ENCODE measurements at regions not wholly inside any gene's neighbourhood (a gene's known extent, or its start where the extent isn't known, plus 50 kb on each side); places are given as distances from the start of the nearest gene placed in this dataset.

GRCh38 chr15:70451821-70452653 is 311.3 kb downstream of the UACA start:
- Histone ChIP-seq H3K27me3 (replicated peaks; ENCODE audit: insufficient read depth) (no peaks in the 10 kb centered on the region), H3K9me3 (no peaks in the 10 kb centered on the region), H3K27ac (no peak overlapping the region), H3K4me3 (no peak overlapping the region), H3K4me1 (replicated peaks) (no peaks in the 10 kb centered on the region), H3K36me3 (no peaks in the 10 kb centered on the region)
- TF ChIP-seq POLR2AphosphoS5 (IDR thresholded peaks at IDR 0.05) = no peak
- no peak for TF ChIP-seq POLR2A (IDR thresholded peaks at IDR 0.05)
- no peak for TF ChIP-seq CTCF (IDR thresholded peaks at IDR 0.05)
- intact Hi-C loops (cut with DNase I) = no loop called here
- no peak for DNase-seq (ENCODE audit: low spot score)
- 88% methylated on average over 25 of the region's 26 CpGs for WGBS

- TF ChIP-seq POLR2A (IDR thresholded peaks at IDR 0.05) = no peak
- TF ChIP-seq POLR2AphosphoS5 (IDR thresholded peaks at IDR 0.05) = no peak
- TF ChIP-seq CTCF (IDR thresholded peaks at IDR 0.05) = no peak
- Histone ChIP-seq H3K36me3 (no peaks in the 10 kb centered on the region), H3K27ac (no peak overlapping the region), H3K27me3 (replicated peaks; ENCODE audit: insufficient read depth) (no peaks in the 10 kb centered on the region), H3K9me3 (no peaks in the 10 kb centered on the region), H3K4me1 (replicated peaks) (no peaks in the 10 kb centered on the region), H3K4me3 (no peak overlapping the region)
- intact Hi-C loops (cut with DNase I) = no loop called here
- WGBS = 89% methylated on average over 3 of the region's 3 CpGs
- DNase-seq (ENCODE audit: low spot score) = no peak
These were observed 313.3 kb downstream of the UACA start for GRCh38 chr15:70450142-70450443.

- no peaks in the 10 kb centered on the region for H3K36me3 ChIP-seq
- H3K27me3 ChIP-seq (replicated peaks; ENCODE audit: insufficient read depth) = no peaks in the 10 kb centered on the region
- TF ChIP-seq CTCF (IDR thresholded peaks at IDR 0.05) (no peak), POLR2AphosphoS5 (IDR thresholded peaks at IDR 0.05) (no peak), POLR2A (IDR thresholded peaks at IDR 0.05) (no peak)
- 98% methylated on average over 1 of the region's 1 CpG for WGBS
- H3K27ac ChIP-seq = no peak overlapping the region
- no peak for DNase-seq (ENCODE audit: low spot score)
- H3K4me1 ChIP-seq (replicated peaks) = no peaks in the 10 kb centered on the region
- H3K4me3 ChIP-seq = no peak overlapping the region
- intact Hi-C loops (cut with DNase I) = no loop called here
- H3K9me3 ChIP-seq = no peaks in the 10 kb centered on the region
These were observed 313.8 kb downstream of the UACA start for GRCh38 chr15:70449311-70450141.

GRCh38 chr15:70447928-70448698 is 315.2 kb downstream of the UACA start:
- no peak for TF ChIP-seq POLR2A (IDR thresholded peaks at IDR 0.05)
- no peak for TF ChIP-seq CTCF (IDR thresholded peaks at IDR 0.05)
- TF ChIP-seq POLR2AphosphoS5 (IDR thresholded peaks at IDR 0.05) = no peak
- DNase-seq (ENCODE audit: low spot score) = no peak
- H3K27me3 ChIP-seq (replicated peaks; ENCODE audit: insufficient read depth) = no peaks in the 10 kb centered on the region
- H3K36me3 ChIP-seq = no peaks in the 10 kb centered on the region
- H3K27ac ChIP-seq = no peak overlapping the region
- intact Hi-C loops (cut with DNase I) = no loop called here
- WGBS = 47% methylated on average over 29 of the region's 29 CpGs
- H3K4me3 ChIP-seq = no peak overlapping the region
- no peaks in the 10 kb centered on the region for H3K4me1 ChIP-seq (replicated peaks)
- no peaks in the 10 kb centered on the region for H3K9me3 ChIP-seq

Measured in prostate gland (tissue), 2 donors.